Adrenal gland (tissue), 5 donors: ENCODE measurements at regions not wholly inside any gene's neighbourhood (a gene's known extent, or its start where the extent isn't known, plus 50 kb on each side); places are given as distances from the start of the nearest gene placed in this dataset.

ENCODE experiments used
- POLR2A ChIP-seq, 2 donors: fragments of 450-650 bp; IDR thresholded peaks; one replicate each; pipeline ENCODE4 v1.6.1; 2017; ENCODE audit warnings: antibody characterized with exemption in 2 of 2, mild to moderate bottlenecking in 2 of 2, moderate library complexity in 1 of 2
- TF ChIP-seq, protein P1 (sequence below), 6 experiments: fragments of 450-650 bp in 4 of 6; fragments of 200-600 bp in 2 of 6; sonication (generic) in 1 of 6; IDR thresholded peaks; 1 replicate in 5 of 6; 2 replicates in 1 of 6; pipeline versions ENCODE4 v1.5.1 to v1.8.0; 2016 to 2021; ENCODE audit warnings: antibody characterized with exemption in 6 of 6, mild to moderate bottlenecking in 2 of 6, moderate library complexity in 1 of 6
- donor health status: DM: no; HTN: no; CAD: no.

DNA sequence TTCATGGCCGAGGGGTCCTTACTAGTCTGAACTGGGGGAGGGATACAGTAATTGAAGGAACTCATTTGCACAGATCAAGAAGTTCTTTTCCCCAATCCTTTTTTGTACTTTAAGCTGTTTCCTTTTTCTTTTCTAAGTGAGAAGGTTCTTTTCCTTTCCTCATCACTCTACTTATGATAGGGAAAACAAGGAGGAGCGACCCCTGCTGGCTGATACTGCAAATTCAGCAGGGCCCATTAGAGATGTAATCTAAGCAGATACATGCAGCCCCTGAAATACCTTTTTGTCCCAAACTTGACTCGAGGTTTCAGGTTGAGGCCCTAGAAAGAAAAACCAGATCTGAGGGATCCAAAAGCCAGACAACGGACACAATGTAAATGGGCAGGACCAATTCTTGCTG is 305.5 kb downstream of the DNAJB9 start:
- TF ChIP-seq, protein P1, sequence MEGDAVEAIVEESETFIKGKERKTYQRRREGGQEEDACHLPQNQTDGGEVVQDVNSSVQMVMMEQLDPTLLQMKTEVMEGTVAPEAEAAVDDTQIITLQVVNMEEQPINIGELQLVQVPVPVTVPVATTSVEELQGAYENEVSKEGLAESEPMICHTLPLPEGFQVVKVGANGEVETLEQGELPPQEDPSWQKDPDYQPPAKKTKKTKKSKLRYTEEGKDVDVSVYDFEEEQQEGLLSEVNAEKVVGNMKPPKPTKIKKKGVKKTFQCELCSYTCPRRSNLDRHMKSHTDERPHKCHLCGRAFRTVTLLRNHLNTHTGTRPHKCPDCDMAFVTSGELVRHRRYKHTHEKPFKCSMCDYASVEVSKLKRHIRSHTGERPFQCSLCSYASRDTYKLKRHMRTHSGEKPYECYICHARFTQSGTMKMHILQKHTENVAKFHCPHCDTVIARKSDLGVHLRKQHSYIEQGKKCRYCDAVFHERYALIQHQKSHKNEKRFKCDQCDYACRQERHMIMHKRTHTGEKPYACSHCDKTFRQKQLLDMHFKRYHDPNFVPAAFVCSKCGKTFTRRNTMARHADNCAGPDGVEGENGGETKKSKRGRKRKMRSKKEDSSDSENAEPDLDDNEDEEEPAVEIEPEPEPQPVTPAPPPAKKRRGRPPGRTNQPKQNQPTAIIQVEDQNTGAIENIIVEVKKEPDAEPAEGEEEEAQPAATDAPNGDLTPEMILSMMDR (IDR thresholded peaks at IDR 0.05), result no peak
- no peak for TF ChIP-seq POLR2A (IDR thresholded peaks at IDR 0.05)
